GM19395 (cell line): ENCODE measurements at regions not wholly inside any gene's neighbourhood (a gene's known extent, or its start where the extent isn't known, plus 50 kb on each side); places are given as distances from the start of the nearest gene placed in this dataset.
"Not testable (repeated sequence)": the region's sequence is repeated elsewhere in the genome, so short reads cannot be mapped to it uniquely, and the experiment has no call there.

Source experiments
- ATAC-seq: cut with Tn5 transposase; IDR thresholded peaks from one replicate; pipeline ENCODE4 v1.9.1; 2021; ENCODE audit warnings: mild to moderate bottlenecking, moderate library complexity; ENCODE audit not compliant: unreplicated experiment

DNA sequence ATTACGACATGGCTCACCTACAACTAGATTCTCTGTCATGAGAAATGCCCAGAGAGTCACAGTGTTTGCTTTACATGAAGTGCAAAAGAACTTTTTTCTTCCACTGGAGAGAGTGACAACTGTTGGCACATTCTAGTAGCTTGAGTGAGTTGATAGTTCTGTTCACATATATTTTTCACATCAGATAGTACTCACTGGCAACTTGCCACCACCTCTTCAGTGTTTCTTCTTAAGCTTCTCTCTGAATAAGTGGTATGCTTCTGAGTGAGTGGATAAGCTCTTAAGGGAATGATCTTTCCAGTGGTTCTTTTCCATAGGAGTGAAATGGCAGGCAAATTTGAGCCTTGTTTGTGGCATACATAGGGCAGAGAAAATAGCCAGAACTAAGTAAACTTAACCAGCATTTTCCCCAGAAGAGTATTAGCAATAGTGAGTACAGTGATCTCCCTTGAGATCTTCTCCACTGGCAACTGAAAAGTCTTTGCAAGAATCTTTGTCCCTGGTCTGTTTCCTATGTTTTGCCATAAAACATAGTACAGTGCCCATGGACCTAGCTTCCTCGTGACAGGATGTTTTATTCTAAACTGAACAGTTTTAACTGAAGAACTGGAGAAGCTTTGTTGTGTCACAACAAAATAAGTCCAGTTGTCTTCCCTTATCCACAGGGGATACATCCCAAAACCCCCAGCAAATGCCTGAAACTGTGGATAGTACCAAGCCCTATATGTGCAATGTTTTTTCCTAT, 125.4 kb upstream of the CDK13 start:
- no peak for ATAC-seq

DNA sequence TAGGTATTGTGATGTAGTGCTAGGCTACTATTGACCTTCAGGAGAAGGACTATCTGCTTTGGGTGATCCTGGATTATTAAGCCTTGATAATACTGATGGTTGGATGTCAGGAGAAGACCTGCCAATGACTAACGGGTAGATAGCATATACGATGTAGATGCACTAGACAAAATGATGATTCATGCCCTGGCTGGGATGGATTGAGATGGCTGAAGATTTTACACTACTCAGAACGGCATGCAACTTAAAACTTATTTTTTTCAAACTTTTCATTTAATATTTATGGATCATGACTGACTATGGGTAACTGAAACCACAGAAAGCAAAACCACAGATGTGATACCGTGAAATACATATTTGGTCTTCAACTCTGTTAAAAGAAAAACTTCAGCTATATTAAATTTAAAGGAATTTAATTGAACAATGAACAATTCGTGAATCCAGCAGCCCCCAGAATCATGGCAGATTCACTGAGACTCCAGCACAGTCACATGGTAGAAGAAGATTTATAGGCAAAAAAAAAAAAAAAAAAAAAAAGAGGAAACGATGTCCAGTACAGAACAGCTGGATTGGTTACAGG, 124.6 kb upstream of the CDK13 start:
- ATAC-seq = no peak

DNA sequence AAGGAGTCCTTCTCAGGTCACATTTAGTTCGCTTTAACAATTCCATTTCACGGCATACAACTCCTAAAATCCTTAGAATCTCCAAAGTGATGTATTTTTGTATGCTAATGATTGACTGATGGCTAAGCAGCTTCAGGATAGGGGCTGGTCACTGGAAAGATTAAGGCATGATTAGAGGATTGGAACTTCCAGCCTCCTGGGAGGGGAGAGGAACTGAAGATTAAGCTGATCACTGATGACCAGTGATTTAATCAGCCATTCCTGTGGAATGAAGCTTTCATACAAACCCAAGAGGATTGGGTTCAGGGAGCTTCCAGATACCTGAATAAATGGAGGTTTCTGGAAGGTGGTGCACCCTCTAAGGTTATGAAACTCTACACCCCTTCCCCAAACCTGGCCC, 123.9 kb upstream of the CDK13 start:
- no peak for ATAC-seq

- no peak for ATAC-seq
These were observed 122.5 kb upstream of the CDK13 start for GRCh38 chr7:39827571-39827970.

GRCh38 chr7:39829028-39829427, 121.0 kb upstream of the CDK13 start:
- no peak for ATAC-seq

- ATAC-seq = no peak
These were observed 117.5 kb upstream of the CDK13 start for GRCh38 chr7:39832519-39833085.

- not testable (repeated sequence) for ATAC-seq
These were observed 116.8 kb upstream of the CDK13 start for GRCh38 chr7:39833180-39833799.

DNA sequence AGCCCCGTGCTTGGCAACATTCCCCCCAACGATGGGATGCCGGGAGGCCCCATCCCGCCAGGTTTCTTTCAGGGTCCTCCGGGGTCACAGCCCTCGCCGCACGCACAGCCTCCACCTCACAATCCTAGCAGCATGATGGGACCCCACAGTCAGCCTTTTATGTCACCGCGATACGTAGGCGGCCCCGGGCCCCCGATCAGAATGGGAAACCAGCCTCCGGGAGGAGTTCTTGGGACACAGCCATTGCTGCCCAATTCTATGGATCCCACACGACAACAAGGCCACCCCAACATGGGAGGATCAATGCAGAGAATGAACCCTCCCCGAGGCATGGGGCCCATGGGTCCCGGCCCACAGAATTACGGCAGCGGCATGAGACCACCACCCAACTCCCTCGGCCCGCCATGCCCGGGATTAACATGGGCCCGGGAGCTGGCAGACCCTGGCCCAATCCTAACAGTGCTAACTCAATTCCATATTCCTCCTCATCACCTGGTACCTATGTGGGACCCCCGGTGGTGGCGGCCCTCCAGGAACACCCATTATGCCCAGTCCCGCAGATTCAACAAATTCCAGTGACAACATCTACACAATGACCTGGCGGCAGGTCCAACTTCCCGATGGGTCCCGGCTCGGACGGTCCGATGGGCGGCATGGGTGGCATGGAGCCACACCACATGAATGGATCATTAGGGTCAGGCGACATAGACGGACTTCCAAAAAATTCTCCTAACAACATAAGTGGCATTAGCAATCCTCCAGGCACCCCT, 116.0 kb upstream of the CDK13 start:
- ATAC-seq = not testable (repeated sequence)

DNA sequence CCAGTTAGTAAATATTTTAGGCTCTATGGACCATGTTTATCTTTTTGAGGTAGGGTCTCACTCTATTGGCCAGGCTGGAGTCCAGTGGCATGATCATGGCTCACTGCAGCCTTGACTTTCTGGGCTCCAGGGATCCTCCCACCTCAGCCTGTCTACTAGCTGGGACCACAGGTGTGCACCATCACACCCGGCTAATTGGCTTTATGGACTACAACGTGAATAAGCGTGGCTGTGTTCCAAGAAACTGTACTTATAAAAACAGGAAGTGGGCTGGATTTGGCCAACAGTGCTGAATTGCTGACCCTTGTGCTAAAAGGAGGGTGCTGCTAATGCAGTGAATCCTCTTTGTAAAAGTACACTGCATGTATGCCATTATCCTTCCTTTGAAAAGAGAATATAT, 111.7 kb upstream of the CDK13 start:
- no peak for ATAC-seq

DNA sequence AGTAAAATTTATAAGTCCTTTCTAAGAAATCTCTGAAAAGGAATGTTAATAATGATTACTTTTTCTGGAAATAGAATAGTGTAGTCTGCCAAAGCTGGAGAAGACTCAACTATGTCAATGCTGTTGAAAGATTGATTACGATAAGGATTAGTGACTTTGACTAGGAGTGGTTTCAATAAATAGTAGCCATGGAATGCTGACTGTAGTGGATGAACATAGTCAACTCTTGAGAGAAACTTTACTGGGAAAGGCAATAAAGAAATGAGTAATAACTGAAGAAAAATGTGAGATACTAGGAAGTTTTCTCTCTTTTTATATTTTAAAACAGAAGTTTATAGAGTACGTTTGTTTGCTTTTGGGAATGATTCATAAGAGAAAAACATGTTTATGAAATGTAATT, 105.0 kb upstream of the CDK13 start:
- no peak for ATAC-seq

- ATAC-seq = no peak
These were observed 102.8 kb upstream of the CDK13 start for GRCh38 chr7:39847227-39847626.

GRCh38 chr7:39851466-39852045, 98.5 kb upstream of the CDK13 start:
- ATAC-seq = no peak

- ATAC-seq = peak; percentile 71
These were observed 95.3 kb upstream of the CDK13 start for GRCh38 chr7:39854616-39855324.

DNA sequence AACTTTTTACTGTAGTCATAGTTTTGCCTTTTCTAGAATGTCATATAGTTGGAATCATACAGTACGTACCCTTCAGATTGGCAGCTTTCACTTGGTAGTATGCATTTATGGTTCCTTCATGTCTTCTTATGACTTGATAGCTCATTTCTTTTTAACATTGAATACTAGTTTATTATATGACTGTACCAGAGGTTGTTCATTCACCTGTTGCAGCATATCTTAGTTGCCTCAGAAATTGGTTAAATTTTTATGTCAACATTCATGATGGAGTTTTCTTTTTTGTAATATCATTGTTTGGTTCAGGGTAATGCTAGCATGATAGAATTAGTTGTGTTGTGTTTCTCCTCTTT, 94.8 kb upstream of the CDK13 start:
- no peak for ATAC-seq

DNA sequence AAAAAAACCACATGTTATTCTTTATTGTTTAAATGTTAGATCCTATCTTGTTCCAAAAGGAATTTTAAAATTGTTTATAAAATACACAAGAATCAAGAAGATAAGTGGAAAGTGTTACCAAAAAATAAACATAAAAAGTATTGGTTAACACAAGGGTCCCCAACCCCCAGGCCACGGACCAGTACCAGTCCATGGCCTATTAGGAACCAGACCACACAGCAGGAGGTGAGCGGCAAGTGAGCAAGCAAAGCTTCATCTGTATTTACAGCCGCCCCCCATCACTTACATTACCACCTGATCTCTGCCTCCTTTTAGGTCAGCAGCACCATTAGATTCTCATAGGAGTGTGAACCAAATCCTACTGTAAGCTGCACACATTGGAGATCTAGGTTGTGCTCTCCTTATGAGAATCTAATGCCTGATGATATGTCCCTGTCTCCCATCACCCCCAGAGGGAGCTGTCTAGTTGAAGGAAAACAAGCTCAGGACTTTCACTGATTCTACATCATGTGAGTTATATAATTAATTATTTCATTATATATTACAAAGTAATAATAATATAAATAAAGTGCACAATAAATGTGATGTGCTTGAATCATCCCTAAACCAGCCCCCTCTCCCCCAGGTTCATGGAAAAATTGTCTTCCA, 86.3 kb upstream of the CDK13 start:
- not testable (repeated sequence) for ATAC-seq

- not testable (repeated sequence) for ATAC-seq
These were observed 80.1 kb upstream of the CDK13 start for GRCh38 chr7:39869888-39870522.

DNA sequence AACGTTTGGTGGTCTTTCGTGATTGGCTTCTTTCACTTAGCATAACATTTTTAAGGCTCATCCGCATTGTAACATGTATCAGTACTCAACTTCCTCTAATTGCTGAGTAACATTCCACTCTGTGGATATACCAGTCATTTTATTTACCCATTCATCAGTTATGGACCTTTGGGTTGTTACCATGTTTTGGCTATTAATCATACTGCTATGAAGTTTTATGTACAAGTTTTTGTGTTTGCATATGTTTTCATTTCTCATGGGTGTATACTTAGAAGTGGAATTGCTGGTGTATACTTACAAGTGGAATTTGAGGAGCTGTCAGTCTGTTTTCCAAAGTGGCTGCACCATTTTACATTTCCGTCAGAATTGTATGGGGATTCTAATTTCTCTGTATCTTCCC, 78.4 kb upstream of the CDK13 start:
- ATAC-seq = not testable (repeated sequence)

DNA sequence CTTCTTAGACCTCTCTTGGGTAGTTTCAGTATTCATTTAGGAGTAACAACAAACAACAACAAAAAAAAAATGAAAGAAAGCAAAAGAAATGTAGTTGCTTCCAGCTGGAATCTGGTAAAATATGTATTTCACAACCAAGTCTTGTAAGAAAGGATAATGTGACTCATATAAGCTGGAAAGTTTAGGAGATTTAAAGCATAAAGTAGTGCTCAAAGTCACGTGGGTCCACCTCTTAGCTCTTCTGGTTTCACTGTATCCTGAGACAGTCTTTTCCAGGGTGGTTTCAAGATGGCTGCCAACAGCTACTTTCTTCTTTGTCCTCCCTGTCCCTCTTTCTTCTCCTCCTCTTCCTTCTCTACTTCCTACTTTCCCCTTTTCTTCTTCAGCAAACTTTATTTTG, 69.5 kb upstream of the CDK13 start:
- no peak for ATAC-seq

- ATAC-seq = no peak
These were observed 67.8 kb upstream of the CDK13 start for GRCh38 chr7:39882148-39882784.
